CD8-positive, alpha-beta memory T cell (primary cell): ENCODE measurements at regions not wholly inside any gene's neighbourhood (a gene's known extent, or its start where the extent isn't known, plus 50 kb on each side); places are given as distances from the start of the nearest gene placed in this dataset.

Experiments
- CTCF ChIA-PET: fragments of 350-600 bp; sonication (Branson Sonifier 250); formaldehyde crosslinking; loops from one replicate; lab custom pipeline; 2021; ENCODE audit warnings: antibody characterized with exemption; lab: Charles Lee
- POLR2A ChIA-PET: fragments of 350-600 bp; sonication (Branson Sonifier 250); formaldehyde crosslinking; loops from one replicate; lab custom pipeline; 2021; ENCODE audit warnings: antibody characterized with exemption; lab: Charles Lee
- DNase-seq, 5 donors: peaks; one replicate each; pipeline versions ENCODE4 v3.0.0 to v3.0.0-alpha.2; 2020 to 2022; ENCODE audit warnings: mixed read lengths in 1 of 5
- H3K27ac ChIP-seq: one replicate; pipeline ENCODE4 v1.7.0; 2013; ENCODE audit warnings: low read depth, mild to moderate bottlenecking, low read length, moderate library complexity
- H3K27me3 ChIP-seq: 2 replicates; pipeline ENCODE4 v1.7.0; 2013; ENCODE audit warnings: low read length, mild to moderate bottlenecking; ENCODE audit not compliant: insufficient read depth, poor library complexity, severe bottlenecking
- H3K36me3 ChIP-seq: 2 replicates; pipeline ENCODE4 v1.7.0; 2013; ENCODE audit warnings: mild to moderate bottlenecking, low read length, moderate library complexity; ENCODE audit not compliant: insufficient read depth
- H3K4me1 ChIP-seq: 2 replicates; pipeline ENCODE4 v1.7.0; 2013; ENCODE audit warnings: mild to moderate bottlenecking, low read length, moderate library complexity; ENCODE audit not compliant: insufficient read depth
- H3K4me3 ChIP-seq: 2 replicates; pipeline ENCODE4 v1.7.0; 2013; ENCODE audit warnings: mild to moderate bottlenecking, low read length
- H3K9me3 ChIP-seq: 2 replicates; pipeline ENCODE4 v1.7.0; 2013; ENCODE audit warnings: mild to moderate bottlenecking, low read length
- H3K27ac Mint-ChIP-seq, 8 donors: one replicate each; pipeline ENCODE4 v1.8.0; 2020 to 2021; ENCODE audit warnings: mixed read lengths in 8 of 8, mild to moderate bottlenecking in 6 of 8, inconsistent platforms in 3 of 8, moderate library complexity in 3 of 8
- H3K27me3 Mint-ChIP-seq, 2 donors: one replicate each; pipeline ENCODE4 v1.8.0; 2020 to 2021; ENCODE audit warnings: mixed read lengths in 2 of 2, mild to moderate bottlenecking in 1 of 2, moderate library complexity in 1 of 2
- H3K36me3 Mint-ChIP-seq, 3 donors: one replicate each; pipeline ENCODE4 v1.8.0; 2020 to 2021; ENCODE audit warnings: mixed read lengths in 3 of 3, inconsistent platforms in 1 of 3, mild to moderate bottlenecking in 1 of 3
- H3K4me1 Mint-ChIP-seq, 3 donors: one replicate each; pipeline ENCODE4 v1.8.0; 2020 to 2021; ENCODE audit warnings: mixed read lengths in 3 of 3, inconsistent platforms in 1 of 3, mild to moderate bottlenecking in 1 of 3
- H3K4me3 Mint-ChIP-seq, 7 donors: one replicate each; pipeline ENCODE4 v1.8.0; 2020 to 2021; ENCODE audit warnings: mixed read lengths in 7 of 7, mild to moderate bottlenecking in 6 of 7, moderate library complexity in 4 of 7, inconsistent platforms in 2 of 7
- H3K9me3 Mint-ChIP-seq, 5 donors: one replicate each; pipeline ENCODE4 v1.8.0; 2020 to 2022; ENCODE audit warnings: mixed read lengths in 5 of 5, mild to moderate bottlenecking in 3 of 5, moderate library complexity in 2 of 5, inconsistent platforms in 1 of 5

DNA sequence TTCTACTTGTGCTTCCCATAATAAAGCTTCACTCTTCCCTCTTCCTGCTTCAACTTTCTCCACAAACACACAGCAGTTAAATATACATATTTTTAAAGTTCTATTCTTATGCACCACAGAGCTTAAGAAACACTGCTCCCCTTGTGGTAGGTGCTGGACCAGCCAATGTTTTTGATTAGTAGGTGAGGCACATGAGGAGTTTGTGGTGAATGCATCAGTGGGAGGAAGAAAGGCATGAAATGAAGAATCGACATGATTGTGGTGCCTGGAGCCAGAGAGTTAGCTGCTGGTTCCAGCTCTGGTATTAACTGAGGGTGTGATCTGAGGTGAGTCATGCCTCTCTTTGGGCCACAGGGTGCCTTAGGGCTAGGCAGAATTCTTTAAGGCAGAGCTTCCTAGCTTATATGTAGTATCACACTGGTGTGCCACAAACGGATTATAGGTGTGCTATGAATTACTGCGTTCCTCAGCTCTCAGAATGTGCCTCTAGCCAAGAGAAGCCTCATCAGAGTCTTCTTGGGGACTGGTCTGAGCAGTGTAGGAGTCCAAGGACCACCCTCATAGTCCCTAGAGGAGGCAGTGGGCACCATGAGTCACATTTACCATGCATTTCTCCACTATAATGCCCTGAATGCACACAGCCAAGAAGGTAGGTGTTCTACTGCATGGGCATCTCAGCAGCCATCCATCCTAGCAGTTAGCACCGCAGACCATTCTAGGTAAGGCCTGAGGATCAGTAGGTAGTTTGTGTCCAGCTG lies 97.4 kb upstream of the SGIP1 start:
- POLR2A ChIA-PET: interaction anchor here (1.2 kb wide), 1 partner anchor 101 kb away, joined by 3 read pairs; no protein-coding TSS in a partner anchor
- H3K27ac Mint-ChIP-seq: peak overlapping the region in 5 of 8 donors; percentile 9 to 57 (median 21)
- Histone ChIP-seq H3K27ac (no peak overlapping the region), H3K36me3 (no peaks in the 10 kb centered on the region), H3K27me3 (no peaks in the 10 kb centered on the region), H3K4me3 (no peak overlapping the region), H3K4me1 (no peaks in the 10 kb centered on the region), H3K9me3 (no peaks in the 10 kb centered on the region)
- H3K9me3 Mint-ChIP-seq: peaks cover 0 to 12% (median 10%) of the 10 kb centered on the region in 5 donors
- H3K4me3 Mint-ChIP-seq: no peak overlapping the region
- peak in 3 of 5 donors; percentile 19 to 50 (median 21) for DNase-seq
- peaks cover 0 to 9% (median 0%) of the 10 kb centered on the region in 3 donors for H3K36me3 Mint-ChIP-seq
- peaks cover 5 to 20% (median 17%) of the 10 kb centered on the region in 3 donors for H3K4me1 Mint-ChIP-seq
- H3K27me3 Mint-ChIP-seq: peaks cover 0 to 3% of the 10 kb centered on the region in 2 donors
- CTCF ChIA-PET: interaction anchor here (0.8 to 5.6 kb wide), 16 partner anchors 9 to 479 kb away, joined by 3 to 58 read pairs (median 4); no protein-coding TSS in a partner anchor

DNA sequence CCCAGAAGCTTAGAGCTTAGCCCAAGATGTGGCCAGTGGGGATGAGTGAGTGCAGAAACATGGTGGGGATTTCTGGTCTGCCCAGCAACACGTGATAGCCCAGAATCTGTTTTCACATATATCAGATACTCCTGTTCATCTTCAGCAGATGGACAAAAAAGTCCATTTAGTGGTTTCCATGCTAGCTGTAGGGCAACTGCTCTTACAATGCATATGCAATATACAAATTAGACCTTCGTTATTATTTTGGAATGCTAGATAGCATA lies 96.9 kb upstream of the SGIP1 start:
- H3K36me3 Mint-ChIP-seq: peaks cover 0 to 6% (median 0%) of the 10 kb centered on the region in 3 donors
- Histone ChIP-seq H3K4me3 (no peak overlapping the region), H3K9me3 (no peaks in the 10 kb centered on the region), H3K27me3 (no peaks in the 10 kb centered on the region), H3K36me3 (no peaks in the 10 kb centered on the region), H3K4me1 (no peaks in the 10 kb centered on the region), H3K27ac (no peak overlapping the region)
- H3K4me1 Mint-ChIP-seq: peaks cover 5 to 20% (median 17%) of the 10 kb centered on the region in 3 donors
- POLR2A ChIA-PET: interaction anchor here (1.2 kb wide), 1 partner anchor 102 kb away, joined by 3 read pairs; no protein-coding TSS in a partner anchor
- peaks cover 0 to 10% (median 7%) of the 10 kb centered on the region in 5 donors for H3K9me3 Mint-ChIP-seq
- H3K27ac Mint-ChIP-seq: no peak overlapping the region
- no peak for DNase-seq
- no peak overlapping the region for H3K4me3 Mint-ChIP-seq
- H3K27me3 Mint-ChIP-seq: peaks cover 0 to 3% of the 10 kb centered on the region in 2 donors
- CTCF ChIA-PET: interaction anchor here (0.8 to 5.6 kb wide), 11 partner anchors 9 to 479 kb away, joined by 3 to 58 read pairs (median 4); no protein-coding TSS in a partner anchor

- POLR2A ChIA-PET: no interaction called here
- no peak overlapping the region for H3K4me3 Mint-ChIP-seq
- H3K36me3 Mint-ChIP-seq: no peaks in the 10 kb centered on the region
- Histone ChIP-seq H3K36me3 (no peaks in the 10 kb centered on the region), H3K27ac (no peak overlapping the region), H3K27me3 (no peaks in the 10 kb centered on the region), H3K4me1 (no peaks in the 10 kb centered on the region), H3K4me3 (no peak overlapping the region), H3K9me3 (no peaks in the 10 kb centered on the region)
- no peaks in the 10 kb centered on the region for H3K27me3 Mint-ChIP-seq
- no peak for DNase-seq
- peaks cover 5 to 20% (median 17%) of the 10 kb centered on the region in 3 donors for H3K4me1 Mint-ChIP-seq
- no peaks in the 10 kb centered on the region for H3K9me3 Mint-ChIP-seq
- peak overlapping the region in 1 of 8 donors; percentile 19 for H3K27ac Mint-ChIP-seq
- CTCF ChIA-PET: interaction anchor here (3.3 to 5.6 kb wide), 3 partner anchors 8 to 195 kb away, joined by 14 to 58 read pairs (median 25); no protein-coding TSS in a partner anchor
These were observed 95.9 kb upstream of the SGIP1 start for GRCh38 chr1:66438062-66438461.

GRCh38 chr1:66438501-66438900 lies 95.5 kb upstream of the SGIP1 start:
- H3K36me3 ChIP-seq: no peaks in the 10 kb centered on the region
- no peak overlapping the region for H3K27ac Mint-ChIP-seq
- no peaks in the 10 kb centered on the region for H3K27me3 ChIP-seq
- H3K4me3 ChIP-seq: no peak overlapping the region
- H3K4me3 Mint-ChIP-seq: no peak overlapping the region
- H3K4me1 Mint-ChIP-seq: peaks cover 5 to 20% (median 17%) of the 10 kb centered on the region in 3 donors
- no peaks in the 10 kb centered on the region for H3K9me3 Mint-ChIP-seq
- H3K27ac ChIP-seq: no peak overlapping the region
- DNase-seq: no peak
- CTCF ChIA-PET: interaction anchor here (3.9 to 5.6 kb wide), 2 partner anchors 7 to 196 kb away, joined by 14 to 58 read pairs; no protein-coding TSS in a partner anchor
- POLR2A ChIA-PET: no interaction called here
- H3K4me1 ChIP-seq: no peaks in the 10 kb centered on the region
- no peaks in the 10 kb centered on the region for H3K27me3 Mint-ChIP-seq
- H3K36me3 Mint-ChIP-seq: no peaks in the 10 kb centered on the region
- no peaks in the 10 kb centered on the region for H3K9me3 ChIP-seq

- Mint-ChIP-seq H3K36me3 (no peaks in the 10 kb centered on the region), H3K4me1 (peaks cover 5 to 21% (median 18%) of the 10 kb centered on the region in 3 donors), H3K27me3 (no peaks in the 10 kb centered on the region), H3K4me3 (no peak overlapping the region), H3K27ac (peak overlapping the region in 1 of 8 donors; percentile 29), H3K9me3 (no peaks in the 10 kb centered on the region)
- Histone ChIP-seq H3K27ac (no peak overlapping the region), H3K4me3 (no peak overlapping the region), H3K4me1 (no peaks in the 10 kb centered on the region), H3K36me3 (no peaks in the 10 kb centered on the region), H3K9me3 (no peaks in the 10 kb centered on the region), H3K27me3 (no peaks in the 10 kb centered on the region)
- ChIA-PET POLR2A (no interaction called here), CTCF (no interaction called here)
- no peak for DNase-seq
These were observed 94.8 kb upstream of the SGIP1 start for GRCh38 chr1:66439031-66439740.

DNA sequence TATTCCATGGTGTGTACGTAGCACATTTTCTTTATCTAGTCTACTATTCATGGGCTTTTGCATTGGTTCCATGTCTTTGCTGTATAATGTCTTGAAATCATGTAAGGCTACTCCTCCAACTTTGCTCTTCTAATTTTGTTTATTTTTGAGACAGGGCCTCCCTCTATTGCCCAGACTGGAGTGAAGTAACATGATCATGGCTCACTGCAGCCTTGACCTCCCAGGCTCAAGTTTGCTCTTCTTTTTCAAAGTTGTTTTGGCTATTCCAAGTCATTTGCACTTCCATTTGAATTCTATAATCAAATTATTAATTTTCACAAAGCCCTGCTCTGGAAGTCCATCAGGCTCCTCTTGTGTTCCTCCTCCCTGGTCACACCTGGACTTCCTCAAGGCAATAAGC lies 90.2 kb upstream of the SGIP1 start:
- ChIA-PET CTCF (interaction anchor here (1.3 to 6.8 kb wide), 6 partner anchors 8 to 487 kb away, joined by 6 to 272 read pairs (median 46); no protein-coding TSS in a partner anchor), POLR2A (interaction anchor here (0.9 kb wide), 1 partner anchor 169 kb away, joined by 4 read pairs; no protein-coding TSS in a partner anchor)
- no peak for DNase-seq
- peaks cover 18 to 34% (median 25%) of the 10 kb centered on the region in 3 donors for H3K4me1 Mint-ChIP-seq
- Histone ChIP-seq H3K4me1 (peaks cover 13% of the 10 kb centered on the region), H3K9me3 (no peaks in the 10 kb centered on the region), H3K27me3 (no peaks in the 10 kb centered on the region), H3K4me3 (no peak overlapping the region), H3K36me3 (no peaks in the 10 kb centered on the region), H3K27ac (no peak overlapping the region)
- H3K27ac Mint-ChIP-seq: peak overlapping the region in 1 of 8 donors; percentile 76
- peaks cover 2 to 9% of the 10 kb centered on the region in 2 donors for H3K27me3 Mint-ChIP-seq
- no peaks in the 10 kb centered on the region for H3K36me3 Mint-ChIP-seq
- no peaks in the 10 kb centered on the region for H3K9me3 Mint-ChIP-seq
- no peak overlapping the region for H3K4me3 Mint-ChIP-seq

DNA sequence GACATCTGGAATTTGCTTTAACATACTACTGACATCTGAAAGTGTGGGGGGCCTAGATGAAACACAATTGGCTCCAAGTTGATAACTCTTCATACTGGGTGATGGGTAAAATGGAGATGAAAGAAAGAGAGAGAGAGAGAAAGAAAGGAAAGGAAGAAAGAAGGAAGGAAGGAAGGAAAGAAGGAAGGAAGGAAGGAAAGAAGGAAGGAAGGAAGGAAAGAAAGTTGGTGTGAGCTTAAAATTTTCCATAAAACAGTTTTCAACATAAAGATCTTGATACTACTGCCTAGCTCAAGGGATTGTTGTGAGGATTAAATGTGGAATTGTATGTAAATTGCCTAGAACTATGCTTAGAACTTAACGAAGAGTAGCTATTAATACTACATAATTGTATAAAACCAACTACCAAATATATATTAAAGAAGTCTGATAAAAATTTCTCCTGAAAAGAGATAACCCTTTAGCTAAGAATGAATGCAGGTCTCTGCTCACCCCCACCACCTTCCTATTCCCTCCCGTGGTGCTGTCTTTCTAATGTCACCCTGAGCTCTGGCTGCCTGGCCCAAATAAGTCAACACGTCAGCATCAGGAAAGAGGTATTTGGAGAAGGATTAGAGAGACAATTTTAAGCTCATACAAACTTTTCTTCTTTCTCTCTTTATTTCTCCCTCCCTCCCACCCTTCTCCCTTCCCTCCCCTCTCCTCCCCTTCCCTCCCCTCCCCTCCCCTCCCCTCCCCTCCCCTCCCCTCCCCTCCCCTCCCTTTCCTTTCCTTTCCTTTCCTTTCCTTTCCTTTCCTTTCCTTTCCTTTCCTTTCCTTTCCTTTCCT lies 89.3 kb upstream of the SGIP1 start:
- Histone ChIP-seq H3K9me3 (no peaks in the 10 kb centered on the region), H3K36me3 (no peaks in the 10 kb centered on the region), H3K4me1 (peaks cover 13% of the 10 kb centered on the region), H3K27ac (no peak overlapping the region), H3K27me3 (no peaks in the 10 kb centered on the region), H3K4me3 (no peak overlapping the region)
- H3K9me3 Mint-ChIP-seq: no peaks in the 10 kb centered on the region
- POLR2A ChIA-PET: interaction anchor here (0.9 kb wide), 1 partner anchor 170 kb away, joined by 4 read pairs; no protein-coding TSS in a partner anchor
- no peak for DNase-seq
- peak overlapping the region; percentile 32 to 96 (median 92) for H3K27ac Mint-ChIP-seq
- H3K36me3 Mint-ChIP-seq: no peaks in the 10 kb centered on the region
- peaks cover 2 to 9% of the 10 kb centered on the region in 2 donors for H3K27me3 Mint-ChIP-seq
- peak overlapping the region in 5 of 7 donors; percentile 57 to 86 (median 73) for H3K4me3 Mint-ChIP-seq
- H3K4me1 Mint-ChIP-seq: peaks cover 18 to 27% (median 21%) of the 10 kb centered on the region in 3 donors
- CTCF ChIA-PET: interaction anchor here (0.7 to 6.8 kb wide), 19 partner anchors 9 to 488 kb away, joined by 3 to 272 read pairs (median 11); no protein-coding TSS in a partner anchor
